Pancreas (tissue), 10 donors: ENCODE measurements at regions not wholly inside any gene's neighbourhood (a gene's known extent, or its start where the extent isn't known, plus 50 kb on each side); places are given as distances from the start of the nearest gene placed in this dataset.

Experiments used
- ATAC-seq, 4 donors: fragments of 200-7000 bp; cut with Tn5 transposase; one replicate each; pipeline versions ENCODE4 v1.8.0 to v1.9.1; 2020; ENCODE audit warnings: mild to moderate bottlenecking in 4 of 4, moderate library complexity in 4 of 4
- DNase-seq, 6 donors: peaks; one replicate each; pipeline ENCODE4 v3.0.0-alpha.2; 2020
- FAIRE-seq: peaks from 2 replicates; lab custom pipeline; 2012; peaks lifted over from hg19 to GRCh38; lab: Jason Lieb, UNC
- H3K27ac ChIP-seq, 4 donors: fragments of 200-600 bp; sonication (generic); 1 replicate in 3 of 4; 2 replicates in 1 of 4; pipeline versions ENCODE4 v1.5.0 to v1.8.0; 2020
- H3K27me3 ChIP-seq, 4 donors: fragments of 200-600 bp; one replicate each; pipeline ENCODE4 v1.8.0; 2021
- H3K36me3 ChIP-seq, 3 donors: fragments of 200-600 bp; sonication (generic) in 1 of 3; one replicate each; pipeline versions ENCODE4 v1.5.0 to v1.8.0; 2020 to 2021
- H3K4me1 ChIP-seq, 3 donors: fragments of 200-600 bp; one replicate each; pipeline ENCODE4 v1.8.0; 2021
- H3K4me3 ChIP-seq, 4 donors: fragments of 200-600 bp; sonication (generic) in 2 of 4; one replicate each; pipeline versions ENCODE4 v1.5.0 to v1.8.0; 2020 to 2021
- H3K9me3 ChIP-seq, 4 donors: fragments of 200-600 bp; one replicate each; pipeline ENCODE4 v1.8.0; 2021
- WGBS, 2 donors: extraction: QIAGEN DNeasy Blood & Tissue Kit; methylation state at CpG; one replicate each; pipeline ENCODE4 v1.1.7; 2013; 5-methylcytosine and 5-hydroxymethylcytosine counted together
- intact Hi-C, 3 donors: fragments of 100-400 bp; cut with DNase I; formaldehyde crosslinking; loops; one replicate each; pipeline versions ENCODE4 v1.11.1 to v1.14.2; 2022
- TF ChIP-seq, protein P1 (sequence below), 4 donors: fragments of 200-600 bp; sonication (generic) in 3 of 4; IDR thresholded peaks; one replicate each; pipeline versions ENCODE4 v1.5.0 to v1.8.0; 2021; ENCODE audit warnings: antibody characterized with exemption in 4 of 4
- donor health status: healthy with polysubstance abuse.
- donor health status: DM: no; HTN: no; CAD: no; lungs with moderate emphysema.
- donor health status: DM: no; HTN: no; CAD: no.
- donor health status: control.
- donor health status: control.
- donor health status: Bipolar disorder and iron deficiency.
- donor health status: DM: yes; HTN: yes; CAD: no.
- donor health status: DM: no; HTN: no; CAD: no.
- donor health status: DM: no; HTN: no; CAD: no.
- donor health status: DM: yes; HTN: yes; CAD: no.

DNA sequence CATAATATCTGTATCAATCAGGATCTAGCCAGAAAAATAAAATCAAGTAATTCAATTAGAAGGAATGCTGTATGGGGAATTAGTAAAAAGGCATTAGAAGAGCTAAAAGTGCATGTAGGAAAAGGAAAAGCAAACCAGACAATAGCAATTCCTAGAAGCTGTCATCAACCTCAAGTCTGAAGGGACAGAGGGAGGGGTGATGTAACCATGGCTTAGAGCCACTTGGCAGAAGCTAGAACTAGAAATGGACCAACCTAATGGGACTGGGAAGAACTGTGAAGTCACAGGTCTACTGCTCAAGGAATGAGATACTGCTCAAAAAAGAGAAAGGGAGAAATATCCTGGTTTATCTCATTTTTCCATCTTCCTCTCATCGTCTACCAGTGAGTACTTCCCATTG, 590.7 kb upstream of the SGO1 start:
- 77 to 82% methylated on average over 1 of the region's 1 CpG for WGBS, 2 donors
- FAIRE-seq (no peak), ATAC-seq (no peak), DNase-seq (no peak)
- Histone ChIP-seq H3K27me3 (no peaks in the 10 kb centered on the region), H3K4me1 (peaks cover 0 to 7% (median 0%) of the 10 kb centered on the region in 3 donors), H3K27ac (no peak overlapping the region), H3K36me3 (no peaks in the 10 kb centered on the region), H3K4me3 (no peak overlapping the region), H3K9me3 (no peaks in the 10 kb centered on the region)
- intact Hi-C loops = no loop called here
- TF ChIP-seq, protein P1, sequence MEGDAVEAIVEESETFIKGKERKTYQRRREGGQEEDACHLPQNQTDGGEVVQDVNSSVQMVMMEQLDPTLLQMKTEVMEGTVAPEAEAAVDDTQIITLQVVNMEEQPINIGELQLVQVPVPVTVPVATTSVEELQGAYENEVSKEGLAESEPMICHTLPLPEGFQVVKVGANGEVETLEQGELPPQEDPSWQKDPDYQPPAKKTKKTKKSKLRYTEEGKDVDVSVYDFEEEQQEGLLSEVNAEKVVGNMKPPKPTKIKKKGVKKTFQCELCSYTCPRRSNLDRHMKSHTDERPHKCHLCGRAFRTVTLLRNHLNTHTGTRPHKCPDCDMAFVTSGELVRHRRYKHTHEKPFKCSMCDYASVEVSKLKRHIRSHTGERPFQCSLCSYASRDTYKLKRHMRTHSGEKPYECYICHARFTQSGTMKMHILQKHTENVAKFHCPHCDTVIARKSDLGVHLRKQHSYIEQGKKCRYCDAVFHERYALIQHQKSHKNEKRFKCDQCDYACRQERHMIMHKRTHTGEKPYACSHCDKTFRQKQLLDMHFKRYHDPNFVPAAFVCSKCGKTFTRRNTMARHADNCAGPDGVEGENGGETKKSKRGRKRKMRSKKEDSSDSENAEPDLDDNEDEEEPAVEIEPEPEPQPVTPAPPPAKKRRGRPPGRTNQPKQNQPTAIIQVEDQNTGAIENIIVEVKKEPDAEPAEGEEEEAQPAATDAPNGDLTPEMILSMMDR (IDR thresholded peaks at IDR 0.05) = no peak

DNA sequence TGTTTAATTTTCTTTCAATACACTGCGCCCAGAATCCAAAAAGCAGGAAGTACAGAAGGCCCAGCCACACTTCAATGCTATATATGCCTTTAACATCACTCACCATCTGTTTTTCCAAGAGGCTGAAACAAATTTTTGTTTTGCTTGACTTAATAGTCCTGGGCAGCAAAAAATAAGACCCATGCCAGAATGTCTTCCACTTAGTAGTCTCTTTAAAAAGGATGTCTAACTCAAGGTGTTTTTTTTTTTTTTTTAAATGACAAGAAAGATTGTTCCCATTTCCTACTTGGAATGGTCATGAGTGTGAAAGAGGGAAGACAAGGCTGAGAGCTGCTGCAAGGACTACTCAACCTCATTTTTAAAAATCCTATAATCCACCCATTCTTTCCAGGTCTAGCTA, 590.3 kb upstream of the SGO1 start:
- FAIRE-seq (no peak), ATAC-seq (no peak), DNase-seq (no peak)
- H3K4me3 ChIP-seq = no peak overlapping the region
- peaks cover 0 to 7% (median 0%) of the 10 kb centered on the region in 3 donors for H3K4me1 ChIP-seq
- H3K27me3 ChIP-seq = no peaks in the 10 kb centered on the region
- no peak overlapping the region for H3K27ac ChIP-seq
- H3K9me3 ChIP-seq = no peaks in the 10 kb centered on the region
- TF ChIP-seq, protein P1 (IDR thresholded peaks at IDR 0.05) = no peak
- no peaks in the 10 kb centered on the region for H3K36me3 ChIP-seq
- intact Hi-C loops = no loop called here
- WGBS, 2 donors = 0% methylated on average over 1 of the region's 1 CpG

DNA sequence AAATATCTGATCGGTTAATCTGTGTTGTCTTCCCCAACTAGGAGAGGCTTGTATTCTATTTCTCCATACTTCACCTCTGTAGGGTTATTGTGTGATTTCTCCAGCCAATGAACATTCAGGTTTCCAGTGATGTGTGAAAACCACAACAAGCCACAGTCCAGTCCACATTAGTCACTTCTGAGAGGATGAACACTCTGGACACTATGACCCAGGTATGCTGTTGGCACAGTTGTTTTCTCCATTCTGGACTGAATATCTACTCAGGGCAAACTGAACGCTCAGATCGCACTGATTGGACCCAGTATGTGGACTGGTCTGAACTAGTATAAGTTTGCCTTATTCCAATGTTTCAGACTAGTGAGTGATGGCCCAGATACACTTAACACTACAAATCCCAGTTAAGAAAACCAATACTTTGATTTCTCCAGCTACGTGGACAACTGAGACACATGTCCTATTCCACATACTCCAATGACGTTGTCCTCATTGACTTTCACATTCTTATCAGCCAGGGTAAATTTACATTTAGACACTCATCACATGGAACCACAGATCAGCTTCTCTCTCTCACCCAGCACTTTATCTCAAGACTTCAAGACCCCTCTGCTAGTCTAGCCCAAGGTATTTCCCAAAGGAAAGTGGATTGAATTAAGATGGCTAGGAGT, 587.4 kb upstream of the SGO1 start:
- H3K27ac ChIP-seq = no peak overlapping the region
- H3K27me3 ChIP-seq = no peaks in the 10 kb centered on the region
- H3K9me3 ChIP-seq = no peaks in the 10 kb centered on the region
- intact Hi-C loops = no loop called here
- no peak for FAIRE-seq
- TF ChIP-seq, protein P1 (IDR thresholded peaks at IDR 0.05) = no peak
- H3K36me3 ChIP-seq = no peaks in the 10 kb centered on the region
- peaks cover 0 to 7% (median 0%) of the 10 kb centered on the region in 3 donors for H3K4me1 ChIP-seq
- WGBS, 2 donors = 42 to 44% methylated on average over 5 of the region's 5 CpGs
- H3K4me3 ChIP-seq = no peak overlapping the region
- ATAC-seq = peak; percentile 59 to 67 (median 62)
- no peak for DNase-seq

DNA sequence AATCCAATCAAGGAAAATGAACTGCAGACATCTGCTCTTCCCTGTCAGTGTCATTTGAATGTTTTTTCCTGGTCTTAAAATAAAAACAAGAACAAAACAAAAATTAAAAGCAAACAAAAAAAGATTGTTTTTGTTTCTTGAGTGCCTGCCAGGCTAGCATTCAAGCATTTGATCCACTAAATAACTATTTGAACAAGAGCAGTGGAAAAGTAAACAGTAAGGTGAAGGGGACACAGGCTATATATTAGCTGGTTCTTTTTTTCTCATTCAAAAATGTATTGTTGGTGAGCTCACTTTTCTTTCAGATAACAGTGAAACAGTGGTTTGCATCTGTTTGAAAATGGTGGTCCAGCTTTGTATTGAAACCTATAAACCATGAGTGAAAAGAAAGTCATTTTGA, 586.9 kb upstream of the SGO1 start:
- Histone ChIP-seq H3K27ac (no peak overlapping the region), H3K36me3 (no peaks in the 10 kb centered on the region), H3K27me3 (no peaks in the 10 kb centered on the region), H3K9me3 (no peaks in the 10 kb centered on the region), H3K4me1 (peaks cover 0 to 7% (median 0%) of the 10 kb centered on the region in 3 donors), H3K4me3 (no peak overlapping the region)
- FAIRE-seq (no peak), DNase-seq (no peak), ATAC-seq (peak; percentile 71 to 96 (median 82))
- TF ChIP-seq, protein P1 (IDR thresholded peaks at IDR 0.05) = no peak
- intact Hi-C loops = no loop called here

DNA sequence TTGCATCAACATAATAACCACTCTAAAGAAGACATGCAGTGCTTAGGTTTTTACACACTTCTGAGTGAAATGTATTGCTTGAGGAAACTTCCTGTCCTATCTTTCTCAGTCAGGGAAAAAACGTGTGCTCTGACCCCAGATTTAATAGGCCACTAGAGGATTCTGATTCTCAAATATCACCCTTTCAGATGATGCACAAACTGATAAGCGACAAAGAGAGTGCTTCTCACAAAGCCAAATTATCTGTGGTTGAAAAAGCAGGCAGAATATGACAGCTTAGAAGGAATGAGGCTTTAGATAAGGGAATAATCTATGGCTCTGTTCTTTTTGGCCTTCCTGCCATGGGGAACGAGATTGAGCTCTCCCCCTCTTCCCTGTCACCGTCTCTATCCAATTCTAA, 583.4 kb upstream of the SGO1 start:
- no peaks in the 10 kb centered on the region for H3K9me3 ChIP-seq
- 52 to 60% methylated on average over 4 of the region's 4 CpGs for WGBS, 2 donors
- H3K27me3 ChIP-seq = no peaks in the 10 kb centered on the region
- FAIRE-seq (no peak), ATAC-seq (no peak), DNase-seq (no peak)
- no peaks in the 10 kb centered on the region for H3K36me3 ChIP-seq
- no peak overlapping the region for H3K4me3 ChIP-seq
- TF ChIP-seq, protein P1 (IDR thresholded peaks at IDR 0.05) = no peak
- H3K27ac ChIP-seq = no peak overlapping the region
- H3K4me1 ChIP-seq = peaks cover 0 to 7% (median 0%) of the 10 kb centered on the region in 3 donors
- intact Hi-C loops = no loop called here
